Astrocyte (in vitro differentiated cells and primary cell): ENCODE measurements at regions not wholly inside any gene's neighbourhood (a gene's known extent, or its start where the extent isn't known, plus 50 kb on each side); places are given as distances from the start of the nearest gene placed in this dataset.

Experiments used
- DNase-seq: peaks from one replicate; pipeline ENCODE4 v3.0.0-alpha.2; 2010; ENCODE audit warnings: low read depth
- FAIRE-seq: peaks from 2 replicates; lab custom pipeline; 2011; peaks lifted over from hg19 to GRCh38; lab: Jason Lieb, UNC
- H2AFZ ChIP-seq: 2 replicates; pipeline ENCODE4 v1.6.0; 2012; ENCODE audit warnings: low read depth, low read length, inconsistent platforms
- H3K27ac ChIP-seq: 2 replicates; pipeline ENCODE4 v1.5.1; 2011; ENCODE audit warnings: low read depth, low read length, inconsistent platforms
- H3K27me3 ChIP-seq: 2 replicates; pipeline ENCODE4 v1.6.0; 2011; ENCODE audit warnings: low read length, inconsistent platforms; ENCODE audit not compliant: insufficient read depth
- H3K36me3 ChIP-seq: 2 replicates; pipeline ENCODE4 v1.5.1; 2011; ENCODE audit warnings: low read length, inconsistent platforms; ENCODE audit not compliant: insufficient read depth
- H3K4me1 ChIP-seq: 2 replicates; pipeline ENCODE4 v1.5.1; 2011; ENCODE audit warnings: low read length, inconsistent platforms; ENCODE audit not compliant: insufficient read depth
- H3K4me2 ChIP-seq: 2 replicates; pipeline ENCODE4 v1.6.0; 2012; ENCODE audit warnings: low read length, inconsistent platforms
- H3K4me3 ChIP-seq: 2 replicates; pipeline ENCODE4 v1.5.1; 2011; ENCODE audit warnings: low read depth, mild to moderate bottlenecking, low read length, inconsistent platforms; ENCODE audit not compliant: insufficient read depth
- H3K79me2 ChIP-seq: 2 replicates; pipeline ENCODE4 v1.6.0; 2012; ENCODE audit warnings: mild to moderate bottlenecking, low read length, inconsistent platforms; ENCODE audit not compliant: insufficient read depth
- H3K9ac ChIP-seq: 2 replicates; pipeline ENCODE4 v1.6.0; 2012; ENCODE audit warnings: mild to moderate bottlenecking, low read length, inconsistent platforms
- H3K9me3 ChIP-seq: 2 replicates; pipeline ENCODE4 v1.5.1; 2012; ENCODE audit warnings: low read depth, mild to moderate bottlenecking, low read length, inconsistent platforms; ENCODE audit not compliant: insufficient read depth
- H4K20me1 ChIP-seq: 2 replicates; pipeline ENCODE4 v1.6.0; 2012; ENCODE audit warnings: low read length, inconsistent platforms; ENCODE audit not compliant: insufficient read depth
- H3K27ac Mint-ChIP-seq: one replicate; pipeline ENCODE4 v1.8.0; 2021; ENCODE audit warnings: mild to moderate bottlenecking, mixed read lengths; ENCODE audit not compliant: unreplicated experiment
- H3K27me3 Mint-ChIP-seq: one replicate; pipeline ENCODE4 v1.8.0; 2021; ENCODE audit warnings: low read depth, mixed read lengths; ENCODE audit not compliant: unreplicated experiment
- H3K36me3 Mint-ChIP-seq: one replicate; pipeline ENCODE4 v1.8.0; 2021; ENCODE audit warnings: low read depth, mixed read lengths; ENCODE audit not compliant: unreplicated experiment
- H3K4me1 Mint-ChIP-seq: one replicate; pipeline ENCODE4 v1.8.0; 2021; ENCODE audit warnings: low read depth, mixed read lengths; ENCODE audit not compliant: unreplicated experiment
- H3K4me3 Mint-ChIP-seq: one replicate; pipeline ENCODE4 v1.8.0; 2021; ENCODE audit warnings: mild to moderate bottlenecking, moderate library complexity, mixed read lengths; ENCODE audit not compliant: unreplicated experiment
- H3K9me3 Mint-ChIP-seq: one replicate; pipeline ENCODE4 v1.8.0; 2021; ENCODE audit warnings: mild to moderate bottlenecking, mixed read lengths; ENCODE audit not compliant: unreplicated experiment
- CTCF ChIP-seq: IDR thresholded peaks from 2 replicates; pipeline ENCODE4 v1.5.1; 2011; ENCODE audit warnings: low read depth, mild to moderate bottlenecking, inconsistent platforms, low read length, moderate library complexity; ENCODE audit not compliant: insufficient read depth
- EZH2 ChIP-seq: IDR thresholded peaks from 2 replicates; pipeline ENCODE4 v1.6.1; 2012; ENCODE audit warnings: mild to moderate bottlenecking, low read length, inconsistent platforms; ENCODE audit not compliant: insufficient read depth

GRCh38 chr12:28811457-28811856 is 337.6 kb upstream of the FAR2 start:
- H3K9me3 Mint-ChIP-seq = peaks cover 10% of the 10 kb centered on the region
- no peaks in the 10 kb centered on the region for H3K79me2 ChIP-seq
- no peak for TF ChIP-seq EZH2
- no peak for TF ChIP-seq CTCF
- no peak overlapping the region for H3K4me3 ChIP-seq
- H2AFZ ChIP-seq = no peak overlapping the region
- H3K4me2 ChIP-seq = no peak overlapping the region
- no peak for FAIRE-seq
- no peaks in the 10 kb centered on the region for H3K4me1 ChIP-seq
- H3K4me3 Mint-ChIP-seq = no peak overlapping the region
- H3K27me3 Mint-ChIP-seq = peaks cover 6% of the 10 kb centered on the region
- H3K36me3 ChIP-seq = no peaks in the 10 kb centered on the region
- no peak overlapping the region for H3K9ac ChIP-seq
- DNase-seq = no peak
- no peak overlapping the region for H3K27ac Mint-ChIP-seq
- no peaks in the 10 kb centered on the region for H3K9me3 ChIP-seq
- no peaks in the 10 kb centered on the region for H3K27me3 ChIP-seq
- no peaks in the 10 kb centered on the region for H4K20me1 ChIP-seq
- H3K27ac ChIP-seq = no peak overlapping the region
- H3K36me3 Mint-ChIP-seq = no peaks in the 10 kb centered on the region
- no peaks in the 10 kb centered on the region for H3K4me1 Mint-ChIP-seq

- Histone ChIP-seq H3K4me3 (no peak overlapping the region), H3K9ac (no peak overlapping the region), H3K4me1 (no peaks in the 10 kb centered on the region), H3K9me3 (no peaks in the 10 kb centered on the region), H2AFZ (no peak overlapping the region), H3K36me3 (no peaks in the 10 kb centered on the region), H3K79me2 (no peaks in the 10 kb centered on the region), H3K27ac (no peak overlapping the region), H3K27me3 (no peaks in the 10 kb centered on the region), H4K20me1 (no peaks in the 10 kb centered on the region), H3K4me2 (no peak overlapping the region)
- Mint-ChIP-seq H3K27ac (no peak overlapping the region), H3K9me3 (peaks cover 6% of the 10 kb centered on the region), H3K36me3 (no peaks in the 10 kb centered on the region), H3K27me3 (peaks cover 6% of the 10 kb centered on the region), H3K4me3 (no peak overlapping the region), H3K4me1 (no peaks in the 10 kb centered on the region)
- FAIRE-seq (no peak), DNase-seq (no peak)
- TF ChIP-seq EZH2 (no peak), CTCF (no peak)
Measured at GRCh38 chr12:28814246-28814645, 334.8 kb upstream of the FAR2 start.

- Mint-ChIP-seq H3K27ac (no peak overlapping the region), H3K36me3 (no peaks in the 10 kb centered on the region), H3K27me3 (peaks cover 6% of the 10 kb centered on the region), H3K9me3 (peaks cover 2% of the 10 kb centered on the region), H3K4me3 (no peak overlapping the region), H3K4me1 (peaks cover 7% of the 10 kb centered on the region)
- Histone ChIP-seq H3K36me3 (no peaks in the 10 kb centered on the region), H2AFZ (no peak overlapping the region), H3K4me2 (no peak overlapping the region), H3K9me3 (no peaks in the 10 kb centered on the region), H3K27ac (no peak overlapping the region), H3K27me3 (no peaks in the 10 kb centered on the region), H3K4me3 (no peak overlapping the region), H3K79me2 (no peaks in the 10 kb centered on the region), H3K4me1 (no peaks in the 10 kb centered on the region), H3K9ac (no peak overlapping the region), H4K20me1 (no peaks in the 10 kb centered on the region)
- DNase-seq = no peak
- TF ChIP-seq CTCF (no peak), EZH2 (no peak)
- no peak for FAIRE-seq
Measured at GRCh38 chr12:28817524-28817923, 331.6 kb upstream of the FAR2 start.
